GM21447 (cell line): ENCODE measurements at regions not wholly inside any gene's neighbourhood (a gene's known extent, or its start where the extent isn't known, plus 50 kb on each side); places are given as distances from the start of the nearest gene placed in this dataset.

Experiments used
- ATAC-seq: cut with Tn5 transposase; IDR thresholded peaks from one replicate; pipeline ENCODE4 v1.9.1; 2021; ENCODE audit not compliant: unreplicated experiment

DNA sequence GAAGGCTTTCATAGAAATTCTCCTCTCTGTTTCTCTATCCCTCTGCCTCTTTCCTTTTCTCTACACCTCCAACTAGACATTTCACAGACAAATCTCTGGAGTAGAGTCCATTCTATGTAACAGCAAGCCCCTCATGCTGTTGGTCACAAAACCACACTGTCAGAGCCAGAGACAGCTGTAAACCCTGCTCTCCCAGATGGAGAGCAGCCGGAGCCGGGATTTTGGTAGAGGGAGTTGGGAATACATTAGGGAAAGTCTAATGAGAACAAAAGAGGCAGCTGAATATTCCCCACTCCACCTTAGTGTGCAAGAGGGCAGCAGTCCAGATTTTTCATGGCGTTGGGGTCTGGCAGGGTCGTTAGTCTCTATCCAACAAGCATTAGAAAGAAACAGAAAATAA lies 68.3 kb upstream of the EDN1 start:
- ATAC-seq, result no peak

DNA sequence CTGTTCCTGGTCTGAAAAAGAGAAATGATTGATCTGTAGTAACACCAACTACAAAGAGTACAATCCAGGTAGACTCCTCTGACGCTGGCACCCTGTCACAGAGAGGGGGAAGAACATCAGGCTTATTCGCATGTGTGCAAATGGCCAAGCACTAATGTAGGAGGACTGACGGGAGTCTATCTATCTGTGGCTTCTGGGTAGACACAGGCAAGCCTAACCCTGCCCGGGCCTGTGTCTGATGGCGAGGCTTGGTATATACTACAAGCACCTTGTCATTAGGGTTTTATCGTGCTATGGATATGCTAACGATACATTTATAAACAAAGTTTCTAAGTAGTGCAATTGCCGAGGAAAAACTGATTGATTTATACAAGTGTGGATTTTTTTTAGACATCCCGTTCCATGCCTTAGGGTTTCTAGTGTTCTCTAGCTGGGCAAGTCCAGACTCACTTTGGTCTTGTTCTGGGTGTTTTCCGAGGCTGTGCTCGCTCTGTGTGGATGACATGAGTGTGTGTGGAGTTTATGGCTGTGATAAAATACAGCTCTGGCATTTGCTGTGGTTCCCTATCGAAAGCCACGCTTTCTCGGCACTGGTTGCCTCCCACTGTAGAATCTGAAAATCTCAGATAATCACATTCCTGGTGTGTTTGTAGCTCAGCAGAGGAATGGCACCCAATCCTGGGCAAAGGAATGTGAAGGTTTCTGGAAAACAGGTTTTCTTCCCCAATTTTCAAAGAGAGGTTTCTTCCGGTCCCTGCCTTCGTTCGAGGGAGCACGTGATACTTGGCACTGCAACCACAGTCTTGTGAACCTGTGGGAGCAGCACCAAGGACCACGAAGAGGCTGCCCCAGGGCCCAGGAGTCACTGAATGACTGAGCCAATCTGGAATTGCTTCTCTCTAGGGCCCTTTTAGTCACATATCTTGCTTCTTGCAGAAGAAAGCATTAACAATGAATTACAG lies 67.5 kb upstream of the EDN1 start:
- ATAC-seq, result no peak

DNA sequence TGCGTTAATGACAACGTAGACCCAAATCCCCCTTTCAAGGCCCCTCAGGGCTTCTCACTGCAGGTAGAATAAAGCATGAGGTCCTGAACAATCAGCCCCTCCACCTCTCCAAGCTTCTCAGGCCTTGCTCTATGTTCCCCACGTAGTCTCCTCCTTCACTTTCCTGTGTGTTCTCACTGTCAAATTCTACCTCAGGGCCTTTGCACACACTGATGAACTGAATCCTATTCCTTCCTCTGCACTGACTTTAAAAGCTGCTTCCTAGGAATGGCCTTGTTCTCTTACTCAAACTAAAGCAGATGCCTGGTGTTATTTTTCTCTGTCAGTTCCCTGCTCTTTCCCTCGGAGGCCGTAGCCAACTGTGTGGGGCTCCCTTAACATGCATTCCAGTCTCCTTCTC lies 66.8 kb upstream of the EDN1 start:
- ATAC-seq, result no peak

DNA sequence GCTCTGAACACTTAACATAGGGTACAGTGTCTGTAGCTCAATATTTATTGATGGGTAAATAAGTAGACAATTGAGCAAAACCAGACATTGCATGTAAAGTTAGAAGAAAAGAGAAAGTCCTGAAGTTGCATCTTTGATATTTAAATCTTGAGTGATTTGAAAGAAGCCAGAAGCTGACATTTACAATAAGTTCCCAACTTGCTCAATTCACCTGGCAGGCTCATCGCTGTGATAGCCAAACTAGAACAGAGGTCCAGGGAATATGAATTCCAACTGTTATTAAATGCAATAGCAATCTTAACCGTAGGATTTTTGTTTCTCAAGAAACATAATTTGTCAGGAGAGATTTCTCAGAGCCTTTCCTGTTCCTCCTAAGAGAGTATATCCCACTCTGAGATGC lies 65.9 kb upstream of the EDN1 start:
- ATAC-seq, result no peak

DNA sequence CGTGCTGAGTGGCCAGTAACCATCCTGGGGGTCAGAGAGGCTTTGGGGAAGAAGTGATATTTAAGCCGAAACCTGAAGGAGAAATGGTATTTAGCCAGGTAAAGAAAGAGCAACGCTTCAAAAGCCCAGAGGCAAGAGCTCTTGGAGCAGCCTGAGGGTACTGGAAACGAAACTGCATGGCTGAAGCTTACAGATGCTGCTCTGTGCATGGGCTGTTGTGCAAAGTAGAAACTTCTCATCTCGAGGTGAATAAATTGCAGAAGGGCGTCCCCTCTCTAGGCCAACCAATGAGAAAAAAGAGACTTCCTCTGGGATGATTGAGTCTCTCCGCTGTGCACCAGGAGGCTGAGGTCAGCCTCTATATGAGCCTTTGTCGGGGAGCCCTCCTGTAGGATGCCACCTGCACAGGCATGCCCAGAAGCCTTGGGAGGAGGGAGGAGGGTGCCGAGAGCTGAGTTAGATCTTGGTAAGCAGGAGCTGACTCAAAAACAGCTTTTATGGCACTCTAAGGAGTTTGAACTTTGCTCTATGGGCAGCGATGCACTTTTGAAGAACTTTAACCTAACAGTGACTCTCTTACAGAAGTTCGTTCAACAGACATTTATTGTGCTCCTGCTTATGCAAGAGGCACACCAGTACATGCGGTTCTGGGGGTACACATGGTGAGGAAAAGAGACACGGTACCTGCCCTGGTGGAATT lies 61.6 kb upstream of the EDN1 start:
- no peak for ATAC-seq

DNA sequence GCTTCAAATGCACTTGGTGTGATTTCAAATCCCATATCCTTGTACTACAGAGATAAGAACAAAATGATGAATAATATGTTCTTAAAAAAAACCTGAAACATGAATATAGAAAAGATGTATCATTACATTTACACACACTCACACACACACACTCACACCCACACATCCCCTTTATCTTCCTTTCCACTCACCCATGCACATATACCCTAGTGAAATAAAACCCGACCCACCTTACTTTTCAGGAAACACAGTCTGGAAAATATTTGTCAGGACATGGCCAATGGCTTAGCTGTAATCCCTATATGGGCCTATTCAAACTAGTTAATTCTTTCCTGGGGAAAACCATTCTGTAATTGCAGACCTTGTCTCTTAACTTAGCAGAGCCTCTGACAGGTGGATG lies 60.8 kb upstream of the EDN1 start:
- no peak for ATAC-seq

DNA sequence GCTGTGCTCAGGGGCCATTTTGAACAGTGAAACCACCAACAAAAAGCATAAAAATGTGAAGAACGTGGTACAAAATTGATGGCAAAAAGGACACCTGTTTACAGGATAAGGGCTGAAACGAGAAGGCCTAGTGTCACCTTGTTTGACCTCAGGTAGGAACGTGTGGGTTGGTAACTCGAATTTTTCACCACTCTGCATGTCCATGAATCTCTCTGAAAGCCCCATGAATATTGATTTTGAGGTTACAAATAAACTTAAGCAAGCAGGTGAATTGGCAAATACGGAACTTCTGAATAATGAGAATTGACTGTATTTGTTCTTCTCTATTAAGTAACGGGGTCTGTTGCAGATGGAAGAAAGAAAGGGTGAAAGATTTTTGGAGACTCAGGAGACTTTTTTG lies 59.6 kb upstream of the EDN1 start:
- ATAC-seq, result no peak

DNA sequence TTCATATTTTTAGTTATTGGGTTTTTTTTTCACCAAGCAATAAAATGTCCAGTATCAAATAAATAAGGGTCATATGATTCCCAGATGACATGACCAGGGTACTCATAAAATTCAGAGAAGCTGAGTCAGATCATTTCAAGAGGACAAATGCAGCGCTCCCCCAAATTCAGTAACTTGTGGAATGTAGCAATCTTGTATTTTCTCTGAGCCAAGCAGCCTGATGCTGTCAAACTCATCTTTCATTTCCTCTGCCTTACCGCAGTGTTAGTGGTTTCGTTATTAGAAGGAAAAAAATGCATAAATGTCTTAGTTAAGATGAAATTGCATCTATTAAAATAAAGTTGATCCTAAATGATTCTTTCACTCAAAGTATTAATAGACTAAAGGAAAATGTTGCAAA lies 57.8 kb upstream of the EDN1 start:
- peak; percentile 47 for ATAC-seq

DNA sequence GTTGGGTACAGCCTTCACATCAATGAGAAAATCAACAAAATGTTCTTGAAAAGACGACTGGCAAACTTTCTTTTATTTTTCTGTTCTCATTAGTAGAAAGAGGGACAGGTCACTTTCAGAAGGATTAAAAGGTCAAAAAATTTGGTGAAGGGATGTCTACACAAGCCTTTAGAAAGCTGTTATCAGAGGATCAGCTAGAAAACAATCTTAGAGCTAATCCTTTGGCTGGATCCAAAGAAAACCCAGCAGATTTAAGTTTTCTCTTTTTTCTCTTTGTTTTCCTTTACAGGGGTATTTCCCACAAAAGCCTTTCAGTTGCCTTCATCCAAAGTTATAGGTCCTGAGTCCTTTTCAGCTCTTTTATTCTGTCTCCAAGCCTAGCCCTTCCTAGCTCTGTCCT lies 57.3 kb upstream of the EDN1 start:
- no peak for ATAC-seq

DNA sequence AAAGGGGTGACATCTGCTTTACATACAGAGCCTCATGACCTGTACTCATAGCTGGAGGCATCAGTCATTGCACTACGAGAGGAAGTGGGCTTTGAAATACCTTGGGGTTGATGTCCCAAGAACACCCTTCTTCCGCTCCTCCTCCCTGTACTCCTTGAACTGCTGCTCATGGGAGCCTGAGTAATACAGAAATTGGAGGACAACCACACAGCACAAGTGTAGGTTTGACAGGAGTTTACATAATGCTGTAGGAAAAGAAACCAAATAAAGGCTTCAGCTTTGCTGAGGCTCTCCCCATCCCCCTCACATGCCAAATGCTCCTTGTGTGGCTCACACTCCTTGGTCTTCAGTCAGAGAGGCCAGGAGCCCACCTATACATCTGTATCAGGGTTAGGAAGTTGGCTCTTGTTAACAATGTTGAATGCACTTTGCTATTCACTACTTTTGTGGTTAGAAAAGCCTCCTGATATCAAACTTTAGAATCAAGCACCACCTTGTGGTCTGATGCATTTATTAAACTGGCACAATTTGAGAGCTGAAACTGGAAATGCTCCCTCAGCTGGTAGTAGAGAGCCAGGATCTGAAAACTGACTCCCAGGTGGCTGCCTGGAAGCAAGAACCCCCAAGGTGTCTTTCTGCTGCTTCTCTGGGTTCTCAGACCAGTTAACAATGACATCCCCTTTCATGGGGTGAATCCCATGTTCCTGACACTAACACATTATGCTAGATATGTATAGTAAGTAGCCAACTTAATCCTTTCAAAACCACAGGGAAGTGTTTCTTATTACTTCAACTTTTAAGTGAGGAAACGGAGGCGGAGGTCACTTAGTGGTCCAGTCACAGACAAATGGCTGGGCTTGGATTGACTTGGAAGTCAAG lies 56.2 kb upstream of the EDN1 start:
- ATAC-seq, result no peak

DNA sequence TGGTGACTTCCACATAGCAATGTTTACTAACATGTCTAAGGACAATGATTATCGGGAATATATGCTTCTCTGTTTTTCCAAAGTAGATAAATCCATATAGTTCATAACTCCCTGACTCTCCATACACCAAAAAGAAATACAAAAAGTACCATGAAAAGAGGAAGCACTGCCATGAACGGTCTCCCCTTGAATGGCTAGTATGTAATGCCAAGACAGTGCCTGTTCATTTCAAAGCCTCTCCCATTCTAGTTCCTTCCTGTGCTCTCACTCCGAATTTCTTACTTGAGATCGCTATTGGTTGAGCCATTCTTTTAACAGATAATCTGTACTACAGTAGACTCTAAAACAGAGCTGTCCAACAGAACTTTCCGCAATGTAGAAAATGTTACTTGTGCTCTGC lies 54.8 kb upstream of the EDN1 start:
- ATAC-seq, result no peak

DNA sequence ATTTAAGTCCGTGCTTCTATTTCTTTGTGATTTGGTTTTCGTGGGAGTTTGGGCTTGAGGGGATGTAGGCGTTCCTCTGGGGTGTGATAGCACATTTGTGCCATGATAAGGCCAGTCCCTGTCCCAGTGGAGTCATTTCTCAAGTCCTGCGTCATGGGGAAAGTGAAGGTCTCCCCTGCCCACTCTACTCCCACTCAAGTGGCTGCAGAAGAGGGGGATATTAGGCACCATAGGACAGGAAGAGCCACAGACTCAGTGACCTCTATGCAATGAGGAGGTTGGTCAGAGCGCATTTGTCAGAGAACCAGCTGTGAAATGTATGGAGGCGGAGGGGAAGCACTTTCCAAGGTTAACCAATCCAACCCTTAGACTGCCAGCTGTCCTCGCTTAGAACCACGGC lies 51.9 kb upstream of the EDN1 start:
- ATAC-seq, result no peak
